ENCODE measurements at regions not wholly inside any gene's neighbourhood (a gene's known extent, or its start where the extent isn't known, plus 50 kb on each side); places are given as distances from the start of the nearest gene placed in this dataset.

DNA sequence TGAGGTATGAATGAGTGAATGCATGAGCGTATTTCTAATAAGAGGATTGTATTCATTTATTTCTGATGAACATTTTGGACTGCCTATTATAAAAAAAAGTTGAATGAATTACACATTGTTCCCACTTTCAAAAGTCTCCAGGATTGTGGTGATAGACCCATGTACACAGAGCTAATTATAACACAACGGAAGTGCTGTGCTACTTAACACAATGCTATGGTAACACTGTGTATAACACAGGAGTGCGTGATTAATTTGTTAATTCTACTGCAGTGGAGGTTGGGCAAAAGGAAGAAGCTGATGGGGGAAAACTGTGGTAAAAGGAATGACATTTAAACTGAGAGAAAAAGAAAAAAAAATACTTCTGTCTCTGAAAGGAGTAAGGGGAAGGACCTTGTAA lies 147.8 kb upstream of the MEF2C start:
- H3K4me3 ChIP-seq (replicated peaks; ENCODE audit: insufficient read depth, low read length): no peak overlapping the region
- no peak overlapping the region for H3K27ac ChIP-seq (replicated peaks)
- TF ChIP-seq GABPA (IDR thresholded peaks at IDR 0.05; ENCODE audit: low read depth) (no peak), POLR2AphosphoS5 (IDR thresholded peaks at IDR 0.05; ENCODE audit: low read depth) (no peak), SPI1 (IDR thresholded peaks at IDR 0.05; ENCODE audit: borderline replicate concordance, low read depth) (no peak)
- TF ChIP-seq, protein P1, sequence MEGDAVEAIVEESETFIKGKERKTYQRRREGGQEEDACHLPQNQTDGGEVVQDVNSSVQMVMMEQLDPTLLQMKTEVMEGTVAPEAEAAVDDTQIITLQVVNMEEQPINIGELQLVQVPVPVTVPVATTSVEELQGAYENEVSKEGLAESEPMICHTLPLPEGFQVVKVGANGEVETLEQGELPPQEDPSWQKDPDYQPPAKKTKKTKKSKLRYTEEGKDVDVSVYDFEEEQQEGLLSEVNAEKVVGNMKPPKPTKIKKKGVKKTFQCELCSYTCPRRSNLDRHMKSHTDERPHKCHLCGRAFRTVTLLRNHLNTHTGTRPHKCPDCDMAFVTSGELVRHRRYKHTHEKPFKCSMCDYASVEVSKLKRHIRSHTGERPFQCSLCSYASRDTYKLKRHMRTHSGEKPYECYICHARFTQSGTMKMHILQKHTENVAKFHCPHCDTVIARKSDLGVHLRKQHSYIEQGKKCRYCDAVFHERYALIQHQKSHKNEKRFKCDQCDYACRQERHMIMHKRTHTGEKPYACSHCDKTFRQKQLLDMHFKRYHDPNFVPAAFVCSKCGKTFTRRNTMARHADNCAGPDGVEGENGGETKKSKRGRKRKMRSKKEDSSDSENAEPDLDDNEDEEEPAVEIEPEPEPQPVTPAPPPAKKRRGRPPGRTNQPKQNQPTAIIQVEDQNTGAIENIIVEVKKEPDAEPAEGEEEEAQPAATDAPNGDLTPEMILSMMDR (IDR thresholded peaks at IDR 0.05; ENCODE audit: insufficient read depth, low read length): no peak
- TF ChIP-seq, protein P2, sequence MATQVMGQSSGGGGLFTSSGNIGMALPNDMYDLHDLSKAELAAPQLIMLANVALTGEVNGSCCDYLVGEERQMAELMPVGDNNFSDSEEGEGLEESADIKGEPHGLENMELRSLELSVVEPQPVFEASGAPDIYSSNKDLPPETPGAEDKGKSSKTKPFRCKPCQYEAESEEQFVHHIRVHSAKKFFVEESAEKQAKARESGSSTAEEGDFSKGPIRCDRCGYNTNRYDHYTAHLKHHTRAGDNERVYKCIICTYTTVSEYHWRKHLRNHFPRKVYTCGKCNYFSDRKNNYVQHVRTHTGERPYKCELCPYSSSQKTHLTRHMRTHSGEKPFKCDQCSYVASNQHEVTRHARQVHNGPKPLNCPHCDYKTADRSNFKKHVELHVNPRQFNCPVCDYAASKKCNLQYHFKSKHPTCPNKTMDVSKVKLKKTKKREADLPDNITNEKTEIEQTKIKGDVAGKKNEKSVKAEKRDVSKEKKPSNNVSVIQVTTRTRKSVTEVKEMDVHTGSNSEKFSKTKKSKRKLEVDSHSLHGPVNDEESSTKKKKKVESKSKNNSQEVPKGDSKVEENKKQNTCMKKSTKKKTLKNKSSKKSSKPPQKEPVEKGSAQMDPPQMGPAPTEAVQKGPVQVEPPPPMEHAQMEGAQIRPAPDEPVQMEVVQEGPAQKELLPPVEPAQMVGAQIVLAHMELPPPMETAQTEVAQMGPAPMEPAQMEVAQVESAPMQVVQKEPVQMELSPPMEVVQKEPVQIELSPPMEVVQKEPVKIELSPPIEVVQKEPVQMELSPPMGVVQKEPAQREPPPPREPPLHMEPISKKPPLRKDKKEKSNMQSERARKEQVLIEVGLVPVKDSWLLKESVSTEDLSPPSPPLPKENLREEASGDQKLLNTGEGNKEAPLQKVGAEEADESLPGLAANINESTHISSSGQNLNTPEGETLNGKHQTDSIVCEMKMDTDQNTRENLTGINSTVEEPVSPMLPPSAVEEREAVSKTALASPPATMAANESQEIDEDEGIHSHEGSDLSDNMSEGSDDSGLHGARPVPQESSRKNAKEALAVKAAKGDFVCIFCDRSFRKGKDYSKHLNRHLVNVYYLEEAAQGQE (IDR thresholded peaks at IDR 0.05; ENCODE audit: insufficient replicate concordance, low read depth): no peak
- no peaks in the 10 kb centered on the region for H3K27me3 ChIP-seq (ENCODE audit: insufficient read depth, poor library complexity, severe bottlenecking)
- no peak for DNase-seq (ENCODE audit: low read depth in 1 of 2, low spot score in 1 of 2)

DNA sequence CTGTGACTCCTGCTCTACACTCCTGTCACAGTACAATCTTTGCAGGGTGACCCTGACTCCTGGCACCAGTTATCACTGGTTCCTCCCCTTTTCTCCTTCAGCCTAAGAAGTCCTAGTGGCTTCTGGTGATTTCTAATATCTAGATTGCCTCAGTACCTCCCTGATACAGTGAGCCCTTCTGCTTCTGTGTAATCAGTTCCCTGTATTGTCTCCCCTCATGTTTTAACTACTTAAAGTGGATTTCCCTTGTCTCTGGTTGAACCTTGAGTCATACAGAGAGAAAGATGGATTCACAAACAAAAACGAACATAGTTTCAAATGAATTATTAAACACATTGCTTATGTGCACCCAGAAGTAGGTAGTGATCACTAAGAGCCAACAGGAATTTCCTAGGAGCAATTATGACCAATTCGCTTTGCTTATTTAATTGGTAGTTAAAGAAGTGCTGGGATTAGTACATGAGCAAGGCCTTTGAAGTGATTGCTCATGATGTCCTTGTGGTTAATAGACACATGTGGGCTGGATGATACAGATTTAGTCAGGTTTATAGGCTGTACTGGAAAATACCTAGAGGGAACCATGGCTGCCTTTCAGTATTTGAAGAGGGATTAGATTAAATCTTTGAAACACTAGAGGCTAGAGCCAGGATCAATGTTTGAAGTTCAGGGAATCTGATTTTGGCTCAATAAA lies 145.8 kb upstream of the MEF2C start:
- TF ChIP-seq GABPA (IDR thresholded peaks at IDR 0.05; ENCODE audit: low read depth): no peak
- TF ChIP-seq SPI1 (IDR thresholded peaks at IDR 0.05; ENCODE audit: borderline replicate concordance, low read depth): no peak
- TF ChIP-seq, protein P2 (IDR thresholded peaks at IDR 0.05; ENCODE audit: insufficient replicate concordance, low read depth): no peak
- TF ChIP-seq, protein P1 (IDR thresholded peaks at IDR 0.05; ENCODE audit: insufficient read depth, low read length): no peak
- no peak for TF ChIP-seq POLR2AphosphoS5 (IDR thresholded peaks at IDR 0.05; ENCODE audit: low read depth)
- Histone ChIP-seq H3K27me3 (ENCODE audit: insufficient read depth, poor library complexity, severe bottlenecking) (no peaks in the 10 kb centered on the region), H3K27ac (replicated peaks) (no peak overlapping the region), H3K4me3 (replicated peaks; ENCODE audit: insufficient read depth, low read length) (no peak overlapping the region)
- no peak for DNase-seq (ENCODE audit: low read depth in 1 of 2, low spot score in 1 of 2)

DNA sequence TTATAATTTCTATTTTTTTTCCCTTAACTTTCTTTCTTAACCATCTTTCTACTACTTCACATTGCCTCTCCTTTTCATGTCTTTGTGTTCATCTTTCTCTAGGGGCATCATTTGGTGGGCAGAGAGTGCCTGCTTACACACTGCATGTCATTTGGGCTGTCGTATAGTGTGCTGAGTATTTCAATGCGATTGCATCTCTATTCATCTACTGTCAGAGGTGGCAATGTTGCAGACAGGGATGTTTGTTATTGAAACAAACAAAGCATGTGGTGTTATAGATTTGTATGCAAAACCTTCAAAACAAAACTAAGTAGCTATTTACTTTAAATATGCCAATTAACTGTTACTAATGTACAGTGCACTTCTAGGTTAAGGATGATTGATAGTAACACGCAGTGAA lies 141.1 kb upstream of the MEF2C start:
- Histone ChIP-seq H3K4me3 (replicated peaks; ENCODE audit: insufficient read depth, low read length) (no peak overlapping the region), H3K27ac (replicated peaks) (no peak overlapping the region), H3K27me3 (ENCODE audit: insufficient read depth, poor library complexity, severe bottlenecking) (no peaks in the 10 kb centered on the region)
- TF ChIP-seq, protein P1 (IDR thresholded peaks at IDR 0.05; ENCODE audit: insufficient read depth, low read length): no peak
- TF ChIP-seq POLR2AphosphoS5 (IDR thresholded peaks at IDR 0.05; ENCODE audit: low read depth) (no peak), SPI1 (IDR thresholded peaks at IDR 0.05; ENCODE audit: borderline replicate concordance, low read depth) (no peak), GABPA (IDR thresholded peaks at IDR 0.05; ENCODE audit: low read depth) (no peak)
- TF ChIP-seq, protein P2 (IDR thresholded peaks at IDR 0.05; ENCODE audit: insufficient replicate concordance, low read depth): no peak
- no peak for DNase-seq (ENCODE audit: low read depth in 1 of 2, low spot score in 1 of 2)
